OCI-LY1 (cell line): ENCODE measurements at regions not wholly inside any gene's neighbourhood (a gene's known extent, or its start where the extent isn't known, plus 50 kb on each side); places are given as distances from the start of the nearest gene placed in this dataset.

ENCODE experiments used
- EZH2 ChIP-seq: fragments of 200-600 bp; sonication (generic), shearing (Covaris generic); IDR thresholded peaks from 2 replicates; pipeline ENCODE4 v1.8.0; 2017; ENCODE audit warnings: borderline replicate concordance, mixed run types, mild to moderate bottlenecking, antibody characterized with exemption, low read length, moderate library complexity, mixed read lengths
- TF ChIP-seq, protein P1 (sequence below): fragments of 200-600 bp; sonication (generic), shearing (Covaris generic); IDR thresholded peaks from 2 replicates; pipeline ENCODE4 v1.5.1; 2017; ENCODE audit warnings: mild to moderate bottlenecking, antibody characterized with exemption, low read length, moderate library complexity, mixed read lengths

DNA sequence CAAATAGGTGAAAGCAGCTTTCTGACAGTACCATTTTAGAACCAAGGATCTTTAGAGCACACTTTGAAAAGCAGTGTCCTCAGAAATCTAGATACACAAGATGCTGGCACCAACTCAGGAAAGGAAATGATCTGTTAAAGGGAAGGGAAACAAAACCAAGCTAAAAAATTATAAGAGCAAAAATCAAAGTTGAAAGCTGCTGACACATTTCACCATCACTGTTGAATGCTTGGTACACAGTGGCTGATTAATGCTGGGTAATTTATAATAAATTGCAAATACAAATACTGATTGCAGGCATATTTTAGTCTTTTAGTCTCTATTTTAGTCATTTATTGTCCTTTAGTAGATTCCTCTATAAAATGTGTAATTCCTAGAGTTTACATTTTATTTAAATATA lies 1540.1 kb upstream of the PCDH10 start:
- TF ChIP-seq EZH2, result no peak
- TF ChIP-seq, protein P1, sequence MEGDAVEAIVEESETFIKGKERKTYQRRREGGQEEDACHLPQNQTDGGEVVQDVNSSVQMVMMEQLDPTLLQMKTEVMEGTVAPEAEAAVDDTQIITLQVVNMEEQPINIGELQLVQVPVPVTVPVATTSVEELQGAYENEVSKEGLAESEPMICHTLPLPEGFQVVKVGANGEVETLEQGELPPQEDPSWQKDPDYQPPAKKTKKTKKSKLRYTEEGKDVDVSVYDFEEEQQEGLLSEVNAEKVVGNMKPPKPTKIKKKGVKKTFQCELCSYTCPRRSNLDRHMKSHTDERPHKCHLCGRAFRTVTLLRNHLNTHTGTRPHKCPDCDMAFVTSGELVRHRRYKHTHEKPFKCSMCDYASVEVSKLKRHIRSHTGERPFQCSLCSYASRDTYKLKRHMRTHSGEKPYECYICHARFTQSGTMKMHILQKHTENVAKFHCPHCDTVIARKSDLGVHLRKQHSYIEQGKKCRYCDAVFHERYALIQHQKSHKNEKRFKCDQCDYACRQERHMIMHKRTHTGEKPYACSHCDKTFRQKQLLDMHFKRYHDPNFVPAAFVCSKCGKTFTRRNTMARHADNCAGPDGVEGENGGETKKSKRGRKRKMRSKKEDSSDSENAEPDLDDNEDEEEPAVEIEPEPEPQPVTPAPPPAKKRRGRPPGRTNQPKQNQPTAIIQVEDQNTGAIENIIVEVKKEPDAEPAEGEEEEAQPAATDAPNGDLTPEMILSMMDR, result no peak
